H4 (cell line): ENCODE measurements at regions not wholly inside any gene's neighbourhood (a gene's known extent, or its start where the extent isn't known, plus 50 kb on each side); places are given as distances from the start of the nearest gene placed in this dataset.

Experiments
- DNase-seq: peaks from one replicate; pipeline ENCODE4 v3.0.0-alpha.2; 2015; ENCODE audit warnings: low spot score

GRCh38 chr7:13139436-13139835, 452.0 kb downstream of the ARL4A start:
- no peak for DNase-seq

- peak; percentile 93 for DNase-seq
These were observed 457.2 kb downstream of the ARL4A start for GRCh38 chr7:13144673-13145072.

GRCh38 chr7:13148548-13148947, 461.1 kb downstream of the ARL4A start:
- no peak for DNase-seq

GRCh38 chr7:13151978-13152377, 464.5 kb downstream of the ARL4A start:
- no peak for DNase-seq

GRCh38 chr7:13152755-13153154, 465.3 kb downstream of the ARL4A start:
- DNase-seq, result no peak

- no peak for DNase-seq
These were observed 465.8 kb downstream of the ARL4A start for GRCh38 chr7:13153266-13153665.

- no peak for DNase-seq
These were observed 466.3 kb downstream of the ARL4A start for GRCh38 chr7:13153742-13154141.

GRCh38 chr7:13155188-13155587, 467.8 kb downstream of the ARL4A start:
- peak; percentile 71 for DNase-seq

GRCh38 chr7:13159003-13159402, 471.6 kb downstream of the ARL4A start:
- no peak for DNase-seq

GRCh38 chr7:13159467-13160184, 472.2 kb downstream of the ARL4A start:
- no peak for DNase-seq

- DNase-seq, result no peak
These were observed 473.7 kb downstream of the ARL4A start for GRCh38 chr7:13161125-13161524.

- DNase-seq, result no peak
These were observed 478.4 kb downstream of the ARL4A start for GRCh38 chr7:13165854-13166253.

- no peak for DNase-seq
These were observed 479.4 kb downstream of the ARL4A start for GRCh38 chr7:13166801-13167200.

- no peak for DNase-seq
These were observed 481.9 kb downstream of the ARL4A start for GRCh38 chr7:13169356-13169755.

GRCh38 chr7:13174991-13175390, 487.6 kb downstream of the ARL4A start:
- no peak for DNase-seq

- DNase-seq, result peak; percentile 49
These were observed 491.7 kb downstream of the ARL4A start for GRCh38 chr7:13179011-13179582.

- DNase-seq, result no peak
These were observed 492.5 kb downstream of the ARL4A start for GRCh38 chr7:13179775-13180523.

- DNase-seq, result peak; percentile 54
These were observed 493.8 kb downstream of the ARL4A start for GRCh38 chr7:13181216-13181615.

GRCh38 chr7:13185139-13185538, 497.7 kb downstream of the ARL4A start:
- DNase-seq, result no peak

GRCh38 chr7:13188236-13188805, 500.9 kb downstream of the ARL4A start:
- DNase-seq, result no peak

GRCh38 chr7:13188922-13189321, 501.5 kb downstream of the ARL4A start:
- DNase-seq, result no peak

GRCh38 chr7:13189668-13190067, 502.2 kb downstream of the ARL4A start:
- no peak for DNase-seq

GRCh38 chr7:13197501-13197900, 510.1 kb downstream of the ARL4A start:
- no peak for DNase-seq
